Inflammatory macrophage (primary cell): ENCODE measurements at regions not wholly inside any gene's neighbourhood (a gene's known extent, or its start where the extent isn't known, plus 50 kb on each side); places are given as distances from the start of the nearest gene placed in this dataset.
"Not testable (repeated sequence)": the region's sequence is repeated elsewhere in the genome, so short reads cannot be mapped to it uniquely, and the experiment has no call there.

Experiments
- DNase-seq, 2 donors: peaks; one replicate each; pipeline ENCODE4 v3.0.0-alpha.2; 2020 to 2022

DNA sequence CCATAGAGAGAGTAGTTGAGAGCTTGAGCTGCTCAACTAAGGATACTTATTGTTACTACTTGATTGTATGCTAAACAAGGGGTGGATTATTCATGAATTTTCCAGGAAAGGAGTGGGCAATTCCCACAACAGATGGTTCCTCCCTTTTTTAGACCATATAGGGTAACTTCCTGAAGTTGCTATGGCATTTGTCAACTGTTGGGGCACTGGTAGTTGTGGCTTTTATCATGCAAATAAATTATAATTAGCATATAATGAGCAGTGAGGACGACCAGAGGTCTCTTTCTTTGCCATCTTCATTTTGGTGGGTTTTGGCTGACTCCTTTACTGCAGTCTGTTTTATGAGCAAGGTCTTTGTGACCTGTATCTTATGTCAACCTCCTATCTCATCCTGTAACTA is 1403.5 kb upstream of the PABPC4L start:
- no peak for DNase-seq

DNA sequence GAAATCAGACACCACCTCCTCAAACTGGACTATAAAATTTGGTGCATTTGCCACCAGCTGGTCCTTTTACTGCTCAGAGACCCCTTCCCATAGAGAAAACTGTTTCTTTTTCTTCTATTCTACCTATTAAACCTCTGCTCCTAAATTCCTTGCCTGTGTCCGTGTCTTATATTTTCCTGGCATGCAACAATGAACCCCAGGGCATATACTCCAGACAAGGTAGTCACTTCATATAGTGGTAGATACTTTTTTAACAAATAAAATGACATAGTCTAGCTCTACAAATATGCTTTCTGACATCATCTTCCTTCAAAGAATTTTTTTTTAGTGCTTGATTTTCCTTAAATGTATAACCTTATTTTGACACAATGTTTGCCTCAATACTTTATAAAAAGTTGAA is 1402.9 kb upstream of the PABPC4L start:
- no peak for DNase-seq

DNA sequence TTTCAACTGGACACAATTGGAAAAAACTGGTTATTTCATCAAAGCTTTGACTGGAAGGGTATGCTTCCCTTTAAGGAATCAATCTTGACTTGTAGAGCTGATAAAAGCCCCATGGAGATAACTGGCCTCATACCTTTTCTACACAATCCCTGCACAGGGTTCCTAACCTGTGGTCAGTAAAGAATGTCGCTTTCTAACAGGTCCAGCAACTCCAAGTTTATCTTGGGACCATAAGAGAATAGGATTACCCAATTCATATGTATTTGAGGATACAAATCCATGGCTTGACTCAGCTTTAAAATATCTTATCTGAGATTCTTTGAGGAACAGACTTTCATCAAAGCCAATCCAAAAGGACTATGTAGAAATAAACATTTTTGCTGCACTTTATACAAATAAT is 1399.8 kb upstream of the PABPC4L start:
- no peak for DNase-seq

DNA sequence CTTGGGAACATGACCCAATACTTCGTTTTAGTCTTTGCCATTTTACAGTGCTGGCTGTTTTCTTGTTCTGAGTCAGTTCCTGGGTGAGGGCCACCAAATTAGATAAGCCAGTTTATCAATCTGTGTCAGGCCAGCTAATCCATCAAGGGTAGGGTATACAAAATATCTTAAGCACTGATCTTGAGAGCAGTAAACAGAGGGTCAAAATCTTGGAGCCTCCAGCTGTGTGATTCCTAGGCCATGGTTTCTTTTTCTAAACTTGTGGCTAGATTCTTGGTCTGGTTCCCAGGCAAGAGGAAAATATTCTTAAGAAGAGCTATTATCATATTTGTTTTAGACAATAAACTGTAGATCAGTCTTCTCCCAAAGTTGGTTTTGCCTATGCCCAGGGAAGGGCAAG is 1396.6 kb upstream of the PABPC4L start:
- no peak for DNase-seq

DNA sequence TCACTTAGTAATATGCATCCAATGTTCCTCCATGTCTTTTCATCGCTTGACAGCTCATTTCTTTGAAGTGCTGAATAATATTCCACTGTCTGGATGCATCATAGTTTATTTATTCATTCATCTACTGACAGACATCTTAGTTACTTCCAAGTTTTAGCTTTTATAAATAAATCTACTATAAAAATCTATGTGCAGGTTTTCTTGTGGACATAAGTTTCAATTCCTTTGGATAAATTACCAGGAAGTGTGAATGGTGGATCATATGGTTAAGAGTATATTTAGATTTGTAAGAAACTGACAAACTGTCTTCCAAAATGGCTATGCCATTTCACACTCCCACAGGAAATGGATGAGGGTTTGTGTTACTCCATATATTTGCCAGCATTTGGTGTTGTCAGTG is 1392.9 kb upstream of the PABPC4L start:
- no peak for DNase-seq

DNA sequence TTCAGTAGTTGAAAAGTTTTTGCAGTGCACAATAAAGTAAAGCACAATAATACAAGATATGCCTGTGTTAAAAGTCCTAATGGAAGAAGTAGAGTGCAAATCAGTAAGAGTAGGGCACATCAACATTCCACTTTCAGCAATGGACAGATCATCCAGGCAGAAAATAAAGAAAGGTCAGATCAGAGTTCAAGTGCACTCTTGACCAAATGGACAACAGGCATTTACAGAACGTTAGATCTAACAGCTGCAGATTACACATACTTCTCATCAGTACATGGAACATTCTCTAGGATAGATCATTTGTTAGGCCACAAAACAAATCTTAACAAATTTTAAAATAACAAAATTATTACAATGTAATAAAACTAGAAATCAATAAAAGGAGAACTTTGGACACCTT is 1373.5 kb upstream of the PABPC4L start:
- no peak for DNase-seq

DNA sequence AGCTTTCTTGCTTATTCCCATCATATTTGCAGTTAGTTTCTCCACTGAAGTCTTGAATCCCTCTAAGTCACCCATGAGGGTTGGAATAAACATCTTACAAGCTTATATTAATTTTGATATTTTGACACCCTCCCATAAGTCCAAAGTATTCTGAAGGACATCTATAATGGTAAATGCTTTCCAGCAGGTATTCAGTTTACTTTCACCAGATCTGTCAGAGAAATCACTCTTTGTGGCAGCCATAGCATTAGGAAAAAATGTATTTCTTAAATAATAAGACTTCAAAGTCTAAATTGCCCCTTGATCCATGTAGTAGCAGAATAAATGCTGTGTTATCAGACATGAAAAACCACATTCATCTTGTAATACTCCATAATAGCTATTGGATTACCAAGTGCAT is 1371.7 kb upstream of the PABPC4L start:
- DNase-seq, result no peak

DNA sequence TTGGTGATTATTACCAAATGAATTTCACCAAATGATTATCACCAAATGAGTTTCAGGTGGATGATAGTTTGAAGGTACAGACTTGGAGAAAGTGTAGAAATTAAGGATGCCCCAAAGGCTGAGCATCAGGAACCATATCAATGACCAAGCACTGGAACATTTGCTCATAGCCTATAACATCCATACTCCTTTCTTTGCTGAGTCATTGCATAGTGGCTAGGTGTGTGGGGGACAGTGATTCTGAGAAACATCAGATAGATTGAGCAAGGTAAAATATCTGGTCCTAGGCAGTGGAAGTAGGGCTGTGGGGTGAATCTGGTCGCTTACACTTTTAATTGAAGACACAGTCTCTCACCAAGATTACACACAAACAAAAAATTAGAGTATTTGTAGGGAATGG is 1362.5 kb upstream of the PABPC4L start:
- no peak for DNase-seq

DNA sequence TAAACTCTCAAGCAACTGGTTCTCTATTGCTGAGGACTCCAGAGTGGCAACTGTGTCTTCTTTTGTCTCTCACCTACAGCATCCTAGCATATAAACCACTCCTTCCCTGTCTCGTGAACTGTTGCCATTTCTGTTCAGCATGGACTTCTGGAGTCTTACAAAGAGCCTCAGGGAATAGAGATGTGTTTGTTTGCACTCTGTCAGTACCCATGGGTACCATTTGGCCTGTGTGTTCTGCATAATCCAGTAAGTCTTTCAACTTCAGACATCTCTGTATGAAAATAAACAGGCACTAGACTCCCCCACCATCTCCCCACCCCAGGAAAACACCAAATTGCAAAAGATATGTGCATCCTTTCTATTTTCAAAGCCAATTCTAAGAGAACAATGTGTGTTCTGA is 1351.6 kb upstream of the PABPC4L start:
- no peak for DNase-seq

DNA sequence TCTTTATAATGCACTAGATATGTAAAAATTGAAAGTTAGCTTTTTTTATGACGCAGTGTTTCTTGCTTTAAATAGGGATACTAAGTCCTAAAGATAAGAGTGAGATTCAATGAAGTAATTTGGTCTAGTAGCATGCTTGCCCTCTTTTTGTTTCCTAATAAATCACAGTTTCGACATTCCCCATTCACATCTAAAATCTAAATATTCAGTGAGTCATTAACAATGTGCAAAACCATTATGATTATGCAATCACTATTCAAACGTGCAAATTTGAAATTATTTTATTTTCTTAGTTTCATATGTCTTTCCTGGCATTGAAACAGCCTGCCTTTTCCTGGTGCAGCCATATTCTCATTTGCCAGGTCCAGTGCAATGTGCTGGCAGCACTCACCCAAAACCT is 1350.5 kb upstream of the PABPC4L start:
- no peak for DNase-seq

DNA sequence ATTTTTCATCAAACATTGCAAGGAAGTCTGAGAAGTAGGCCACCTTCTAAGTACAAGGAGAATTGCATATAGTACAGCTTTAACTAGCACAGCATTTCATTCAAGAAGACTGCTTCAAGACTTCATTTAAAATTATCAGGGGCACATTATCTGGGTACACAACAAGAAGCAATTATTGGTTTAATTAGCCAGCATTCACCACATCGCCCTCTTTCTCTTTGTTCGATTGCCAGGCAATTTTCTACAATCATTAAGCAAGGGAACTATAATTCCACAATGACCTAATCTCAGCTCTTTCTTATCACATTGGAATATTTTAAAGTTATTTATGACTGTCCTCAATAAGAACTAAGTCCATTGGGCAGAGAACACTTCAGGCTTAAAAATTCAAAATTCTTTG is 1347.1 kb upstream of the PABPC4L start:
- no peak for DNase-seq

DNA sequence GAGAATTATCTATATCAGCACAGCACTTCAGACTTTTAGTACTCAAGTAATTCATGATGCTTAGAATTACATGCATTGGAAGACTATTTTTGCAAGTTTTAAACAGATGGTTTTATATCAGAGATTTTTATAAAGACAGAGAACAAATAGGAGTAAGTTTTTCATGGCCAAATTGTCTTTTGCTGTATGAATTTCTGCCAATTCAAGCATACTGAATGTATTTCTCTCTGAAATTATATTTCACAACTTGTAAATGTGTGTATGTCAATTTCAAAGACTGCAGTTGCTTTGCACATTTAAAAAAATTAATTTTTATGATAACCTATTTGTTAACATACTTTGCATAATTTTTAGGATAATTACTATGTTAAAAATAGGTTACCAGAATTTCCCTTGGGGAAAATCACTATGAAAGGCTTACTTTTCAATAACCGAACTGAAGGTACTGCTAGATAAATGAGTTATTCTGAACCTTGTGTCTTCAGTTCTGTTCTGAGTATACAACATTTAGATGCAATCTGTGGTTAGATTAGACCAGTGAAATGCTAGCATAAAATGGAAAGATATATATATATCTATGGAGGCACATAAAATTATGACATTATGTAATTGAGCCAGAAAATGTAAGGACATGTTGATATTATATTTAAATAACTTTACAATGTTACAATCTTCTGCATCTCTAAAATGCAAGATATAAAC is 1344.2 kb upstream of the PABPC4L start:
- no peak for DNase-seq

DNA sequence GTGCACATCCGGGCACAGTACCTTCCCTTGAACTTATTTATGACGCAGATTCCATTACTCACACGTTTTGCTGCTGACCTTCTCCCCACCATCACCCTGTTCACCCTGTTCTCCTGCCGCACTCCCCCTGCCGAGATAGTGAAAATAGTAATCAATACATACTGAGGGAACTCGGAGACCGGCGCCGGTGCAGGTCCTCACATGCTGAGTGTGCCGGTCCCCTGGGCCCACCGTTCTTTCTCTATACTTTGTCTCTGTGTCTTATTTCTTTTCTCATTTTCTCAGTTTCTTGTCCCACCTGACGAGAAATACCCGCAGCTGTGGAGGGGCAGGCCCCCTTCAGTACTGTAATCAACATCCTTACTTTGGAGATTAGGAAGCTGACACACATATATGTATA is 1337.1 kb upstream of the PABPC4L start:
- DNase-seq, result no peak

DNA sequence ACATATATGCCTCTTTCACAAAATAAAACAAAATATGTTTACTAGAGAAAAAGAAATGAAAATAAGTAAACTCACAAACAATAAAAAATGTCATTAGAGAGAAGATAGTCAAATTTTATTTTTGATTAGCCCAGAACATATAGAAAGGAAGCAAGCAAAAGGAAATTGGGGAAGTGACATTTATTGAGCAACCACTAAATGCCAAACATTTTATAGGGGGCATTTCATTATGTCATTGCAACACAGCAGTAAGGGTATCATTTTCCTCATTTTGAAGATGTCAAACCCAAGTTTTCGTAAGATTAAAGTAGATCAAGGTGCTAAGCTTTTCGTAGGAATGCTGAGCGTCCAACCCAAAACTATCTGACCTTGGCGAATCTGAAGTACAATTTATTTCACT is 1331.5 kb upstream of the PABPC4L start:
- no peak for DNase-seq

DNA sequence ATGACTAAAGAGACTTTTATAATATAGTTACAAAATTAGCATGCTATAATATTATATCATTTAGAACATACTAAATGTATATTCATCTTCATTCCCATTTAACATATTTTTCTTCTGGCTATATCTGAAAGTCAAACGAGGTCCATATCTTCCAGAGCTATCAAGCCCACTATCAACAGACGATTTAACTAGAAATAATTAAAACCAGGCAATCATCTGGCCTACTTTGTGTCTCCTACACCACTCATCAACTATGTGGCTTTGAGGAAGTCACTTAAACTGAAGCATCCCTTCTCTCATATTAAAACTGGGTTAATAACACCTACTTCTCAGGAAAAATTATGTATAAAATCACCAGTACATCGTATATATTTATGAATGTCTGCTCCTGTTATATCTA is 1330.5 kb upstream of the PABPC4L start:
- DNase-seq, result no peak

DNA sequence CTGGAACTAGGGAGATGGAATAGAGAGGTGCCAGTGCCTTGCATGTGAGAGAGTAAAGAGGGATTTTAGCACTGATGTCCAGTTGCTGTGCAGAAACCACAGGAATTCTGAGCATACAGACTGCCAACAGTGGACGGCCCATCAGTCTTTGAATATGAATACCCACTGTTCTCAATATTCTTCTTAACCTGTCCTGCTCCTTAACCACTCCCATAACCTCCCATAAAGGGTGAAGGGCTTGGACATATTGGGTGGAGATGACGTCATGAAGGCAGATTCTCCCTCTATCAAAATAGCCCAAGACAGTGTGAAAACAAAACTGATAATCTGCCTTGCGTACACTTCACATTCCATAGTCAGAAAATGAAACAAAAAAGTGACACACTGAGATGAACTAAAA is 1313.7 kb upstream of the PABPC4L start:
- DNase-seq, result no peak

DNA sequence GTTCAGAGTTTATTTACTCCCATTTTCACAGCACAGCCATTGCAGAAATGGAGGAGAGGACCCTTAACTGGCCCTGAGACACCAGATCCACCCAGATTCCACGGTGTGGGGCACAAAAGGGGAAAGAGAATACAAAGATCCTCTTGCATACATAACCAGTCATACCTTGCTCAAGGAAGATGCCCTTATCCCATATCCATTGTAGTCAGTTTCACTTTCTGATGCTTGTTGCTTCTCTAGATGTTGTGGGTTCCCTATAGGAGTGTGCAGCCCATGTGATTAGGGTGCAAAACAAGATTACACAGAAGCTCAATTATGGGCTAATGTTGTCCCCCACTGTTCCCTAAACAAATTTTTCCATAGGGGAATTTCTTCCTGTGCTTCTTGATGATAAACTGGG is 1309.0 kb upstream of the PABPC4L start:
- DNase-seq, result no peak

DNA sequence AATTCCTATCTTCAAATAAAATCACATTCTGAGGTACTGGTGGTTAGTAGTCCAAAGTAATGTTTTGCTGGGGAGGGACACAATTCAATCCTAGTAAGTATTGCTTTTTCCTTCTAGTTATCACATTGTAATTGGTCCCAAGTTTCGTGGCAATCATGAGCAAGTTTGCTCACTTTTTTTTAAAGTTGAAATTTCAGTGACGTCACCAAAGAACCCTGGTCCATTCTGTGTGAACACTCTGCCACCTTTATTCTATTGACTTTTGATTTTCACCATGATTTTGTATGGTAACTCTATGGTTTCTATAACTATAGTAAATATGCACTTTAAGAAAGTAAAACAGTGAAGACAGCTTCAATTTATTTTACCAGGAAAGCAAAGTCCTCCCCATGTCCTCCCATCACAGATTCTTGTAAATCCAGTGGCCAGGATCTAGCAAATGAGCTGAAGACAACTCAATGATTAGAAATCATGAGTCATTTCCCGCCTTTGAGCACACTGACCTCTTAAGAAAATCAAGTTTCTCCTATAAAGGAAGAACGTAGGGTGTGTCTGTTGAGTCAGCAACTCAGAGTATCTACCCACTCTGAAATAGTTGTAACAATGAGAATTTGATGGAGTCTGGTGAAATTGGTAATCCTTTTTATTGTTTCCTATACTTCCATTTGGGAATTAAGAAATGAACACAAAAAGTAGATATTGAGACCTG is 1306.6 kb upstream of the PABPC4L start:
- no peak for DNase-seq

DNA sequence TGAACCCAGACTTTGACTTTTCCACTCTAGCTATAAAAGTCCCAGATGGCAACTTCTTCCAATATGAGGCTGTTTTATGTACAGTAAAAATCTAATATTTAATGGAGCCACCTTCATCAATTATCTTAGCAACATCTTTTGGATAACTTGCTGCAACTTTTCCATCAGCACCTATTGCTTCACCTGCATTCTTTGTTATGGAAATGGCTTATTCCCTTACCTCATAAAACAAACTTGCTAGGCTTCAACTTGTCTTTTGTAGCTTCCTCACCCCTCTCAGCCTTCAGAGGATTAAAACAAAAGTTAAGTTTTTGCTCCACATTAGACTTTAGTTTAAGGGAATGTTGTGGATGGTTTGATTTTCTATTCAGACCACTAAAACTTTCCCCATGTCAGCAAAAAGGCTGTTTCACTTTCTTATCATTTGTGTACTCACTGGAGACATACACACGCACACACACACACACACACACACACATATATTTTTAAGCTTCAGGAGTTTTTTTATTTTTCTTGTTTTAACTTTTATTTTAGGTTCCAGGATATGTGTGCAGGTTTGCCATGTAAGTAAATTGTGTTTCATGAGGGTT is 1296.1 kb upstream of the PABPC4L start:
- no peak for DNase-seq

DNA sequence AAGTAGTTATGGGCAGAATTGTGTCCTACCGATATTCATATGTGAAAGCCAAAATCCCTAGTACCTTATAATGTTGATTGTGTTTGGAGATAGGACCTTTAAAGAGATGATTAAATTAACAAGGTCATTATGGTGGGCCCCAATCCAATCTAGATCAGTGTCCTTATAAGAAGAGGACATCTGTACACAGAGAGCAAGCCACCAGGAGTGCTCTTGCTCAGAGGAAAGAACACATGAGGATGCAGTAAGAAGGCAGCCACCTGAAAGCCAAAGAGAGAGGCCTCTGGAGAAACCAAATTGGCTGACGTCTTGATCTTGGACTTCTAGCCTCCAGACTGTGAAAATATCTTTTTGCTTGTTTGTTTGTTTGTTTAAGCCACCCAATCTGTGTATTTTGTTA is 1290.8 kb upstream of the PABPC4L start:
- no peak for DNase-seq

DNA sequence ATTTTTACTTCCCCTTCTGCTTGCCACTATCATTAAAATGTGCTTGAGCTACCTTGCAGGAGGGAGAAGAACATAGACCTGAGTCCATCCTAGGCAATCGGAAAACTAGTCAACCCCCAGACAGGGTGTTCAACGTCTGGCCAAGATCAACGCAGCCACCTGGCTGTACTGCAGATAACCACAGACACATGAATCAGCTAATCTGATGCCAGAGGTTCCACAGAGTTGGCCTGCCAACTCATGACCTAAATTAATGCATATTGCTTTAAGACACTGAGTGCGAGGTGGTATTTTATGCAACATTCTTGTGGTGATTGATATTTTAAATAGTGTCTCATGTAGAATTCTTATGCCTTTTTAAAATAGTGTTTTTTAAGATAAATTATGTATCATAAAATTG is 1283.8 kb upstream of the PABPC4L start:
- DNase-seq, result no peak

DNA sequence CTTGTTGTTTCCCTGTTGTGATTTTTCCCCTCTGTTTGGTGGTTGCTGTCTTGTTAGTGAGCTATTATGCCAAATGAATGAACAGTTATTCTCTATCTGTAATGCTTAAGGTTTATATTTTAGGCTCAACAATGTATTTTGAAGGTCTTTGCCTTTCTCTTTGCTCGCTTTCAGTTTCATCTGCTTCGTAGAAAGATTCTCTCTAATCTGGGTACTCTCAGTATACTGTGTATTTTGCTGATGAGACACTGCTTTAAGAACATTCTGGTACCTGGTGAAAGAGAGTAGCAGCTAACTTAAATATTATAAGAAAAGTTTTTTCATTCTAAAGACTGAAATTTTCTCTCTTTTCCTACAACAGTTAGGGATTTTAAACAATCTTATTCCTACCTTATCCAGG is 1274.7 kb upstream of the PABPC4L start:
- no peak for DNase-seq

DNA sequence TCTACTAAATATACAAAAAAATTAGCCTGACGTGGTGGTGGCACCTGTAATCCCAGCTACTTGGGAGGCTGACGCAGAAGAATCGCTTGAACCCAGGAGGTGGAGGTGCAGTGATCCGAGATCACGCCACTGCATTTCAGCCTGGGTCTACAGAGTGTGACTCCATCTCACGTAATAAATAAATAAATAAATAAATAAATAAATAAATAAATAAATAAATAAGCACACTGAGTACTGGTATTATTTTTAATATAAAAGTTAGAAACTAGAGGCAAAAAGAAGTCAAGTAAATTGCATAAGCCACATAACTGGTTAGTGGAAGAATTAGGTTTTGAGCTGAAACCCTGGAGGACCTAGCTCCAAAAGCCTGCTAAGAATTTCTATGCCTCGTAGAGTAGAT is 1262.7 kb upstream of the PABPC4L start:
- no peak for DNase-seq

DNA sequence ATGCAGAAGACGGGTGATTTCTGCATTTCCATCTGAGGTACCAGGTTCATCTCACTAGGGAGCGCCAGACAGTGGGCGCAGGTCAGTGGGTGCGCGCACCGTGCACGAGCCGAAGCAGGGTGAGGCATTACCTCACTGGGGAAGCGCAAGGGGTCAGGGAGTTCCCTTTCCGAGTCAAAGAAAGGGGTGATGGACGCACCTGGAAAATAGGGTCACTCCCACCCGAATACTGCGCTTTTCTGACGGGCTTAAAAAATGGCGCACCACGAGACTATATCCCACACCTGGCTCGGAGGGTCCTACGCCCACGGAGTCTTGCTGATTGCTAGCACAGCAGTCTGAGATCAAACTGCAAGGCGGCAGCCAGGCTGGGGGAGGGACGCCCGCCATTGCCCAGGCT is 1246.0 kb upstream of the PABPC4L start:
- DNase-seq, result not testable (repeated sequence)
